ENCODE measurements at regions not wholly inside any gene's neighbourhood (a gene's known extent, or its start where the extent isn't known, plus 50 kb on each side); places are given as distances from the start of the nearest gene placed in this dataset.

- TF ChIP-seq CTCF (IDR thresholded peaks at IDR 0.05) (no peak), POLR2AphosphoS5 (IDR thresholded peaks at IDR 0.05) (no peak), POLR2A (IDR thresholded peaks at IDR 0.05) (no peak)
Observed at GRCh38 chrX:46209768-46210167, 335.5 kb downstream of the ZNF674 start.
